ENCODE measurements at regions not wholly inside any gene's neighbourhood (a gene's known extent, or its start where the extent isn't known, plus 50 kb on each side); places are given as distances from the start of the nearest gene placed in this dataset.
A peak's percentile ranks its signal among the peaks of the same experiment; 100 is the strongest.
"Not testable (repeated sequence)": the region's sequence is repeated elsewhere in the genome, so short reads cannot be mapped to it uniquely, and the experiment has no call there.

DNA sequence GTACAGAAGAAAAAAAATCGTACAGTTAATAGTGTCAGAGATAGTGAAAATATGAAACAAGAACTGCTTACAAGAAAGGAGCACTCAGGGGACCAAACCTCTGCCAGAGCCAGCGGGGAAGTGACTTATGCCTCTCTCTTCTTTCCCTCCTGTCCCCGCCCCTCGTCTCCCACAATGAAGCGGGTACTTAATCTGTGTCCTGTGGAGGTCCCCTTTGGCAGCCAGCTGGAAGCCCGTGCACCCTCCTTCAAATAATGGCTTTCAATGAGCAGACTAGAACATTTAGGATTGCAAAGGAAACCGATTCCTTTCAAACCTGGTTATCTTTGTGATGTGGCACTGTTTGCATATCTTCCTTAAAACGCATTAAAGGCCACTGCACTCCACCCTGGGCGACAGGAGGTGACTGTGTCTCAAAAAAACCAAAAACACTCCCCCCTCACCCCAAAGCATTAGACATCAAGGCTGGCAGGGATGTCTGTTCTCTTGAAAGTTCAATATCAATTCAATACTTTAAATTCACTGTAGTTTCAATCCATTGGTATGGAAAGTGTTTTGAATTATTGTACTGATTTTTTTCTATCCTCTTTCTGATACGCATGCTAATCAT lies 51.7 kb downstream of the PPIAL4C start:
- peak; percentile 54 for DNase-seq

DNA sequence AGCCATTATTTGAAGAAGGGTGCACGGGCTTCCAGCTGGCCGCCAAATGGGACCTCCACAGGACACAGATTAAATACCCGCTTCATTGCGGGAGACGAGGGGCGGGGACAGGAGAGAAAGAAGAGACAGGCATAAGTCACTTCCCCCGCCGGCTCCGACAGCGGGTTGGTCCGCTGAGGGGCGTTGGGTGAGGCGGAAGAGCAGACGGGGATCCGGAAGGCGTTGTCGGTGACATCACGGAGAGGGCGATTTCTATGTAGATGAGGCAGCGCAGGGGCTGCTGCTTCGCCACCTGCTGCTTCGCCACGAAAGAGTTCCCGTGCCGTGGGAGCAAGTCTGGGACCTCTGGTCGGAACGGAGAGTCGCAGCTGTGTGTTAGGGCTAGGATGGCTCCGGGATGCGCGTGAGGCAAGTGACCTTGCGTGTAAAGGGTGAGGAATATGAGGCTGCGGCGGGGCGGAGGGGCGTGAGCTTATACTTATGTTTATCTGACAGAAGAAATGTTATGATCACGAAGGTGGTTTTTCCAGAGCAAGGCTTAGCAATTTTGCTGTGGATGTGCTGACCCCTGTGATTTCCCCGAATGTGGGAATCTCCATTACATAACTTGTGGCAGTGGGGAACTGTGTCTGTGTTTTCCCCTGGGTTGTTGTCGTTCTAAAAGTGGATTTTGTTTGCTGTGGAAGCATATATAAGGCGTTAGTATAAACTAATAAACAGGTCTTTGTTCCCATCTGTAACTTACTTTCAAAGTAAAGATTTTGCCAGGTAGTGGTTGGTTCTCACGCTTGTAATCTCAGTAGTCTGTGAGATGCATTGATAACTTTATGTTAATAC lies 52.9 kb downstream of the PPIAL4C start:
- DNase-seq, result peak; percentile 90

DNA sequence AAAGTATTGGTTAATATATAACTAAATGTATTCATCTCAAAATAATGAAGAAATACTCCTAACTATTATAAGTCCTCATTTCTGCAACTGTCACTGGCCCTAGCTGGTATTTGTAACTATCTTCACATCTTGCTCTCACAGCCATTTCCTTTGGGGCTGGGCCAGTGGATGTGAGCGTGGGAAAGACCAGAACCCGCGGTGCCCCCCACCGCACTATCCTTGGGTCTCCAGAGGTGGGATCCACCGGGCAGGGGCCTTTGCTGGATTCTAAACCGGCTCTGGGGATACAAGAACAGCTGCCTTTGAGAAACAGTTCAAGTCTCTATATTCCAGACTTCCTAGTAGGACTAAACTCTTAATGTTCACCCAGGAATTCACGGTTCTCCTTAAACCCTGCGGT lies 54.8 kb downstream of the PPIAL4C start:
- DNase-seq, result not testable (repeated sequence)

DNA sequence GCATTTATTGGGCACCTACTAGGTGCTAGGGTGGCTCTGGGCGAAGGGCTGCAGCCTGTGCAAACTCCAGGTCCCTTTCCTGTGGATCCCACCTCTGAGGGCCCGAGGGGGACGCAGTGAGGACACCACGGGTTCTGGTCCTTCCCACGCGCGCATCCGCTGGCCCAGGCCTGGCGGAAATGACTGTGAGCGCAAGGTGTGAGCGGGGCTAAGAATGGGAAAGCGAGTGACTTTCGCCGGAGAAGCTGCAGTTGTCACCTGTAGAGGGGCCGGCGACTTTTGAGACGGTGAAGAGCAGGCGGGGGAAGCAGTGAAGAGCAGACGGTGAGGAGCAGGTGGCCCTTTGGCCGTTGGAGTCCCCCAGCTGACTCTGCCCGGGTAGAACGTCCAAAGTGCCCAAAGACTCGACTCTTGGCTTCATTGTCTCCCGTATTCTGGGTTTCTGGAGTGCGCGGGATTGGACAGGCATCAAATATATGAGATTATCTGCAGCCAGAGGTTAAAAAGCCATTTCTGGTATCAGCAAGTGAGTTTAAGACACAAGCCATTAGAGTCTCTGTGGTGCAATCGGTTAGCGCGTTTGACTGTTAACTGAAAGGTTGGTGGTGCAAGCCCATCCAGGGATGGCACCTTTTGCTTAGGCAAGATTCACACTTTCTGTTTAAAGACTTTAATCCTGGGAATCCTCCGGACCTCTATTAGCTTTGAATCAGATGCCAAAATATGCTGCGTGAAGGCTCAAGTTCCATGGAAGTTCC lies 55.4 kb downstream of the PPIAL4C start:
- not testable (repeated sequence) for DNase-seq

DNA sequence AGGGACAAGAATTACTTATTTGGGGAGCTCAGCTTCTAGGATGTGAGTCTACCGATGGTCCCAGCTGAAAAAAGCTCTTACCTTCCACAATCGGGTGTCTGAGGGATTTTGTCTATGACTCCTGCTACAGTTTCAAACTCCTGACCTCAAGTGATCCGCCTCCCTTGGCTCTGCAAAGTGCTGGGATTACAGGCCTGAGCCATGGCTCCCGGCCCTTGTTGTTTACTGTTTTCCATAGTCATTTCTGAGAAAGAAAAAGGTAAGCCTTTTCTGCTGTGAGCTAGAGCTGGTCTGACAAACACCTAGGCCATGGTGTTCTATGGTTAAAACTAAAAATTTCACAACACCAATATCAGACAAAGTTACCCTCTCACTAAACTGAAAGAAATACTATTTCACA lies 57.5 kb downstream of the PPIAL4C start:
- not testable (repeated sequence) for DNase-seq

DNA sequence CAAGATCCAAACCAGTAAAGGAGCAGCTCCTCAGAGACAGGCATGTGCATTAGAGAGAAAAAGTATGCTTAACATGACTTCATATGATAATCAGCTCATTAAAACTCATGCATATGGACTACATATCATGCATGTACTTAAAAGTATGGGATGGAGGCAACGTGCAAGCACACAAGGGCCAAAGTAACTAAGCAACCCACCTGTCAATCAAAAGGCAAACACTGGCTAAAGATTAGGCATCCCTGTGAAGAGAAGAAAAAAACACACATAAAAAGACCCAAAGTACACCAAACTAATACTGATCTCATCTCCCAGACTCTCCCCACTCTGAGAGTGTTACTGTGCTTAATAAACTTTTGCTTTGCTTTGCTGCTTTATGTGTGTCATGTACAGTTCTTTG lies 61.2 kb downstream of the PPIAL4C start:
- DNase-seq, result not testable (repeated sequence)

DNA sequence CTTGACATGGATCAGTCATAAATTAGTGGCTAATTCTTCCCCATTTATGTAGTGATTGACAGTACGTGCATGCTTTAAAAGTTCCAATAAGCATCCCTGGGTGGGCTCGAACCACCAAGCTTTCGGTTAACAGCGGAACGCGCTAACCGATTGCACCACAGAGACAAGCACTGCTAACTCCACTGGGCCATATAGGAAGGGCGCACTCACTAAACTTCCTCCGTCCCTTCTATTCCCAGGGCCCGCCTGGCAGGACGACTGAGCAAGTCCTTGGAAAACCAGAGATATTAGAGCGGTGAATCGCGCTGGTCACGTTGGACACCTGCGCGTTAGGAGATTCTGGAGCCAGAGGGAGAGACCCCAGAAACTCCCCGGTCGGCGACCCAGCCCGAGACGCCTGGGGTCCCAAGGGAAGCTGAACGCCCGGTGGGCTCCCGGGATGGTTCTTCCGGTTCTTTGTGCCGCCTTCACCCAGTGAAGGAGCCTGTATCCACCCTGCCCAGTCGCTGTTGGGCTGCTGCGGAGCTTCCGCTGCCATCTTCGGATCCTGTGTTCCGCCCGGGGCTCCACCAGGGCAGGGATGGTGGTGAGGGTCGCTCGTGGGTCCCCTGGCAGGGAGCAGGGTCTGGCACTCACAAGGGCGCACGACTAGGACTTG lies 62.8 kb downstream of the PPIAL4C start:
- not testable (repeated sequence) for DNase-seq

DNA sequence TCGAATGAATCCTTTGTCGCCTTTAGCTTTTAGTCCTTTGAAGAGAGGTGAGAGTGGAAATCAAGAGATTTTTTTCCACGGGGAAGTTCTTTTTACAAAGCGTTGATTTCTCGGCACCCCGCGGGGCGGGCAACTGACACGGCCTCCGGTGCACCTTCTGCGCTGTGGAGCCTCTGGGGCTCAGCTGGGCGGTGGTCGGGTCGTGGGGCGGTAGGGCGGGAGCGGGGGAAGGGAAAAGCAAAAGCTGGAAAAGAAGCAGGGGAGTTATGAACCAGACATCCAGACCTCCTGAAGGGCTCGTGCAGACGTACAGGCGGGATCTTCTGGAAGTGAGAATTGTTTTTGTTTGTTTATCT lies 63.3 kb downstream of the PPIAL4C start:
- peak; percentile 47 for DNase-seq

DNA sequence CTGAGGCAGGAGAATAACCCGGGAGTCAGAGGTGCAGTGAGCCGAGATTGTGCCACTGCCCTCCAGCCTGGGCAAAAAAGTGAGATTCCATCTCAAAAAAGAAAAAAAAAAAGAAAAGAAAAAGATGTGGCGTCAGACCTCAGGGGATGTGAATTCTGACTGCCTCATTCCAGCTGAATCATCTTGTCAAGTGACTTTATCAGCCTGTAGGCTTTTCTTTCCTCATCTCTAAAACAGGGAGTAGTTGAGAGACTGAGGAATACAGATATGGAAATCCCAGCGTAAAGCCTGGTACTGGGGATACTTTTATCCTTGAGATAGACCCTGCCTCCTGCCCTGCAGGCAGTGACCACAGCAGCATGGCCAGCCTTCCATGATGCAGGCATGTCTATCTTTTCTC lies 74.1 kb downstream of the PPIAL4C start:
- not testable (repeated sequence) for DNase-seq

DNA sequence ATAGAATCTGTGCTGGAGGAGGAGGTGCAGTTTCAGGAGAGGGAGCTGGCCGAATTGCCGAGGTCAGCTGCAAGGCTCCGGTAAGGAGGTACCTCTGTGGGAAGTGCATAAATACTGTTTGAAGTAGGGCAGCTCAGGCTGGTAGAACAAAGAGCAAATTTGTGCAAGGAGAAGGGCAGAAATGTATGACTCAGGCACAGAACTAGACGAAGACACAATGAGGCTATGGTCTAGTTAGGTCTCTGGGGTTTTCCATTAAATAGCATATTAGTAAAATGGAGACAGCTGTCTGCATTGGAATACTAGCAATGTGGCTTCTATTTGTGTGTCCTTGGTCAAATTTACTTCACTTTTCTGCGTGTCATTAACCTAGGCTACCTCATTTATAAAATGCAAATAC lies 74.5 kb downstream of the PPIAL4C start:
- DNase-seq, result not testable (repeated sequence)

DNA sequence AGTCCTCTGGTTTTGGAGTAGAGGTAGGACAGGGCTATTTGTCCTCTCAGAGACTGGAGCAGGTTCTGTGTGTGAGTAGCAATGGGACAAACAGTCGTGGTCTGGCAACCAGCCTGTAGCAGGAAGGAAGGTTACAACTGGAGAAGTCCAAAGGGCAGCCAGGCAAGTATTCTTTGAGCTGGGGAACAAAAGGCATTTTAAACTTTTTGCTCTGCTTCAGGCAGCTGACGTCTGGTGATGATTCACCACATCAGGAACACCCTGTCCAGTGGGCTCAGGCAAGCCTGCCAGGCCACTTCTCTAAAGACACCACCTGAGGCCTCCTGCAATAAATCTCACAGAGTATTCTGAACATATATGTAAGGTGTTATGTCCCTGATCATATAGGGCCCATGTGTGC lies 81.0 kb downstream of the PPIAL4C start:
- not testable (repeated sequence) for DNase-seq

DNA sequence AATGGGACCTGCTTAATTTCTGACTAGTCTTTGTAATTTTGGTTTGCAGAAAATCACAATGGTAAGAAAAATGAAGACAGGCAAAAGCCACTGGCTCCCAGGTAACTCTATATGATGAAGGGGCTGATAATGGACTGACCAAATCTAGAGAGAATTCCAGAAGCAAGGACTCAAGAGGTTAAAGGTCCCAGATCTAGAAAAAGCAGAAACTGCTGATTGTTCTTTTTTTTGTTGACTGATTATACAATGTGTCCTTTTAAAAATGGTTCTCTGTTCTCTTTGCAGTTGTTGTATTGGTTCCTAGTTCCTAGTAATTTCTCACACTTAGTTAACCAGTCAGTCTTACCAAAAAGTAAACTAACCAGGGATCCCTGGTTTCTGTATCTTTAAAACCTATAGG lies 81.4 kb downstream of the PPIAL4C start:
- not testable (repeated sequence) for DNase-seq

DNA sequence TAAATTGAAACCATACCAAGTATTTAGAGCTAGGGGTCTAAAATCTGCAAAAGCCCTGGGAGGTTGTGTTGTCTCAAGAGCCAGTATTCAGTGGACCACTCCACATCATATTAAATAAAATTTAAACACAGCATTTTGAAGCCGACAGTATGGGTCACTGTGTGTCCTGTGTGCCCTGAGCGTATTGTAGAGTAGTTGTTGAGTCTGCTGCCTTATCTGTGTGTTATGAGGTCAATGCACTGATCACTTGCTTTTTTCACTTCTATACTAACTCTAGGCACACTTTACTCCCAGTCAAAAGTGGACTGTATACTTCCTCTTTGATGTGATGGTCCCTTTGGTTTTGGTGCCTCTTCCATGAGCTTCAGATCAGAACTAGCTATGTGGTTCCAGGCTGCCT lies 81.9 kb downstream of the PPIAL4C start:
- not testable (repeated sequence) for DNase-seq

DNA sequence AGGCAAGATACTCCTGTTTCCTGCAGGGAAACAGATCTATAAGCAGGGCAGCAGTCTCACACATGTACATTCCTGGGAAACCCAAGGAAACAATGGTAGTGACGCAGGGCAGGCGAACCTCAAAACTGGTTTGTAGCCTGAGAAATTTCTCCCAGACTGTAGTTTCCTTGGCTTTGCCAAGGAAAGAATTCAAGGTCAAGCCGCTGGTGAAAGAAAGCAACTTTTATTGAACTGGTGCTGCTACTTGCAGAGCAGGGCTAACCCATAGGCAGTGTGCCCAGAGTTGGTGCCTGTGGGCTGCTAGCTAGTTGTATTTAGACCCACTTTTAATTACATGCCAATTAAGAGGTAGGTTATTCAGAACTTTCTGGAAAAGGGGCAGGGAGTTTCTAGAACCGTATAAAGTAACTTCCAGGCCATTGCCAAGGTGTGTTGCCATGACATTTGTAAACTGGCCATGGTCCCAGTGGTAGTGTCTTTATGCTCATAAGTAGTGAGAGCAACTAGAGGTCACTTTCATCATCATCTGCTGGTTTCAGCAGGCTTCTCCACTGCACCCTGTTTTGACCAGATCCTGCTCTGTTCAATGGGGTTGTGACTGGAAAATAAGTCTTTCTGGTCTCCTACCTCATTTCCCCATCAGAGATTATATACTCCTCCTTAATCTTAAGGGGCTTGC lies 89.7 kb downstream of the PPIAL4C start:
- DNase-seq, result not testable (repeated sequence)

DNA sequence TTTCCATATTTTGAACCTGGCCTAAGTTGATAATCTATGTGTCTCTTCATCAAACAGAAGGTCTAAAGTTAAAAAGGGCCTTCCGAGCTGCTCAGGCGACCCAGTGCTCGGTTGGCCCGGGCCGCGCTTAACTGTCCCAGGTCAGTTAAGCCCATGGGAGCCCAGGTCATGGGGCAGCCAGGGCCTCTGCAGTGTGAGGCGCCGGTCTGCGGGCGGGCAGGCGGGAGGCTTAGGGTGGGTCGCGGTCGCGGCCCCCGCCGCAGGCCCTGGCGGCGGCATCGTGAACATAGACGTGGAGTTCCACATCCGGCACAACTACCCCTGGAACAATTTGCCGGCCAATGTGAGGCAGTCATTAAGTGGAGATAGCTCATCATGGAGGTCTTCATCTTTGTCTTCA lies 91.3 kb downstream of the PPIAL4C start:
- not testable (repeated sequence) for DNase-seq

DNA sequence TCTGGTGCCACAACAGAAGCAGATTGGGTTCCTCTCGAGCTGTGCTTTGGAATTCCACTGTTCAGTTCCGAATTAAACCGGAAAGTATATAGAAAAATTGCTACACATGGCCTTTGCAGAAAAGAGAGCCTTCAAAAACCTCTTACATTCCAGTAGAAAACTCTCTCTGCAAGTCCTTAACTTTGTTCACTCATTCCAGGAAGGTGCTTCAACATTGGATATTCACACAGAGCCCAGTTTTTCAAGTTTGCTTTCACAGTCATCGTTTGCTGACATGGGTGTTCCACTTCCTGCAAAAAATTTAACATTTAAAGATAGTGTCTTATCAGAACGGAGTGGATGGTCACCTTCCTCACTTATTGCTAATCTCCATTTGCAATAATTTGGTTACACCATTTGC lies 93.7 kb downstream of the PPIAL4C start:
- not testable (repeated sequence) for DNase-seq

DNA sequence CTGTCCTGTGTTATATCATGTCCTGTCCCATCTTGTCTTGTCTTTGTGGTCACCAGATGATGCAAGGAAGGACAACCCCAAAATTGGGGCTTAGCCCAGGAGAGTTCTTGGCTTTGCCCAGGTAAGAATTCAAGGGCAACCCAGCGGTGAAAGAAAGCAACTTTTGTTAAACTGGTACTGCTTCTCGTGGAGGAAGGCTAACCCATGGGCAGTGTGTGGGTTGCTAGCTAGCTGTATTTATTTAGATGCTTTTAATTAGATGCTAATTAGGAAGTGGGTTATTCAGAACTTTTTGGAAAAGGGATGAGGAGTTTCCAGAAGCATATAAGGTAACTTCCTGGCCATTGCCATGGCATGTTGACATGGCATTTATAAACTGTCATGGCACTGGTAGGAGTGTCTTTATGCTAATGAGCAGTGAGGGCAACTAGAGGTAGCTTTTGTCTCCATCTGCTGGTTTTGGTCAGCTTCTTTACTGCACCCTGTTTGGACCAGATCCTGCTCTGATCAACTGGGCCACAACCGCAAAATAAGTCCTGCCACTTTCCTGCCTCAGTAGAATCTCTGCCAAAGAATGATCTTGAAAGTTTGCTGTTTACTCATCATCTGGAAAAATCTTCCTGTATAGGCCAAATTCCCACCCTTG lies 95.8 kb upstream of the FCGR1A start:
- DNase-seq, result not testable (repeated sequence)

DNA sequence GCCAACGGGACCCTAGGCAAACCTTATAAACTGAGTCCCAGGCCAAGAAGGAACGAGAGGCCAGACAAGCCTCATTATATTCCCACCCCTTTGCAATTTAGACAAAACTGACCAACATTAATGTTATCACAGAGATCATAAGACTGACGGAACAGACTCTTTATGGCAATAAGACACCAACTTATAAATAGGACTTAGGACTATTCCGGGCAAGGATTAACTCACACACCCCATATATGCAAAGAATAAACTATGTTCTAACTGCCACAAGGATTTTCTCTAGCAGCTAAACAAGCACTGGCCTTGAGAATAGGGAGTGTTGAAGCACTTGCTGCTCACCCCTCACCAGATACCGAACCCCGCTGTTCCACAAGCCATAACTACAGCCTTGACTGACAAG lies 91.1 kb upstream of the FCGR1A start:
- not testable (repeated sequence) for DNase-seq

DNA sequence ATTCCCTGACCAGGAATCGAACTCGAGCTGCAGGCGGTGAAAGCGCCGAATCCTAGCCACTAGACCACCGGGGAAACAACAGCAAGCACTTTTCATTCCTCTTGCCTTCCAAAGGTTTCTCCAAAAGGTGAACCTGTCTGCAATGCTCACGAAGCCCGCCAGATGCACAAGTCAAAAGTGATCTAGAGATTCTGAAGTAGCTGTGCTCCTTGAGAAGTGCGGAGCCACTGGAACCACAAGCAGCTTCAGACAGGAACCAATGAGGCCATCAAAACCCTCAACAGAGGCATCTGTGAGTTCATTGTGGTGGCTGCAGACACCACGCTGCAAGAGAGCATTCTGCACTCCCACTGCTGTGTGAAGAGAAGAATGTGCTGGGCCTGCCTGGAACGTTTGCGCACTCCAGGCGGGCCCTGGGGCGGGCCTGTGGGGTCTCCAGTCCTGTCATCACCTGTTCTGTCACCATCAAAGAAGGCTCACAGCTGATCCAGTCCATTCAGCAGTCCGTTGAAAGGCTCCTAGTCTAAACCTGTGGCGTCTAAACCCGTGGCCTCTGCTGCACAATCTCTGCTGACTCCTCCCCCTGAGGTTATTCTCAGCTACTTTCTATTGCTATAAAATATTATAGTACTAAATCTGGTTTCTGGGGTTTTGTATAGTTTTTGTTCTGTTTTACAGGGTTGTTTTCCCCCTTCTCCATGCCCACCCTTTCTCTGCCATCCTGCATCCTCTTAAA lies 89.5 kb upstream of the FCGR1A start:
- DNase-seq, result peak; percentile 43

DNA sequence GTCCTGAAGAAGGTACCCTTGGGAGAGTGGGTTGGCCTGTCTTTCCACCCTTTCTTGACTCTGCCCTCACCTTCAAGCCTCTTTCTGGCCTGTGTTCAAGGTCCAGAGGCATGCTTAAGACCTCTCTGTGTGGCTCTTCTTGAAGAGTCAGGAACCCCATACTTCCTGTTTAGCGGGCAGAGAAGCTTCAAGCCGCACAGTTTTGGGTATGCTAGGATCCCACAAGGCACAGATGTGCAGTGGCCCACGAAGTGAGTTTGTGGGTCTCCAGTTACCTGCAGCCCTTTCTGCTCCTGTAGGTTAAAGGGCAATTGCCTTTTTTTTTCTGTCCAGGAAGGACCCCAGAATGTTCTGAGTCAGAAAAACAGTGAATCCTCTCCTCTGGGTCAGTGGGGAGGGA lies 87.4 kb upstream of the FCGR1A start:
- DNase-seq, result not testable (repeated sequence)

DNA sequence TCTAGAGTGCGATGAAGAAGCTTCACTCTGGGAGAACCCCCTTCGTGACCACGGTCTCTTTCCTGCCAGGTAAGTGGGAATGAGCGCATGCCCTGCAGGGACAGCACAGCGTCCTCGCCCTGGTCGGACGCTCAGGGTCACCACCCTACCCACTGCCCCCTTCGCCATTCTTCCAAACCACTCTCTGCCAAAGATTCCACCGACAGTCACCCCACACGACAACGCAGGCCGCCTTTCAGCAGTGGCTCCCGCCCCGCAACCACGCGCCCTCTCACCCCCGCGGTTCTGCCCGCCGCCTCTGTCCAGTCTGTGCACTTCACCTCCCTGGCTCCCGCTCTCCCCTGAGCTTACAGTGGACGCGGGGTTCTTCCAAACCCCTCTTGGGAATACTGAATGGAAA lies 82.3 kb upstream of the FCGR1A start:
- DNase-seq, result not testable (repeated sequence)

All from CD4-positive, alpha-beta T cell treated with Interleukin-6 for 4 hours (primary cell).